GM19351 (cell line): ENCODE measurements at regions not wholly inside any gene's neighbourhood (a gene's known extent, or its start where the extent isn't known, plus 50 kb on each side); places are given as distances from the start of the nearest gene placed in this dataset.
A peak's percentile ranks its signal among the peaks of the same experiment; 100 is the strongest.

Source experiments
- ATAC-seq: cut with Tn5 transposase; IDR thresholded peaks from one replicate; pipeline ENCODE4 v1.9.1; 2021; ENCODE audit warnings: mild to moderate bottlenecking, moderate library complexity; ENCODE audit not compliant: unreplicated experiment

GRCh38 chr18:47418746-47419145 lies 167.3 kb upstream of the SKOR2 start:
- no peak for ATAC-seq

- ATAC-seq: peak; percentile 67
These were observed 166.3 kb upstream of the SKOR2 start for GRCh38 chr18:47417807-47418206.

- ATAC-seq: no peak
These were observed 164.4 kb upstream of the SKOR2 start for GRCh38 chr18:47415881-47416280.

GRCh38 chr18:47413327-47413726 lies 161.9 kb upstream of the SKOR2 start:
- no peak for ATAC-seq

- ATAC-seq: no peak
These were observed 161.5 kb upstream of the SKOR2 start for GRCh38 chr18:47412924-47413323.

- no peak for ATAC-seq
These were observed 159.7 kb upstream of the SKOR2 start for GRCh38 chr18:47411159-47411558.

- ATAC-seq: no peak
These were observed 158.7 kb upstream of the SKOR2 start for GRCh38 chr18:47410139-47410538.

GRCh38 chr18:47409519-47409918 lies 158.1 kb upstream of the SKOR2 start:
- ATAC-seq: no peak

- ATAC-seq: no peak
These were observed 156.3 kb upstream of the SKOR2 start for GRCh38 chr18:47407736-47408135.

- ATAC-seq: no peak
These were observed 153.4 kb upstream of the SKOR2 start for GRCh38 chr18:47404845-47405244.

- ATAC-seq: no peak
These were observed 152.5 kb upstream of the SKOR2 start for GRCh38 chr18:47403949-47404348.

- ATAC-seq: no peak
These were observed 151.9 kb upstream of the SKOR2 start for GRCh38 chr18:47403317-47403716.

GRCh38 chr18:47399475-47399874 lies 148.0 kb upstream of the SKOR2 start:
- no peak for ATAC-seq

- no peak for ATAC-seq
These were observed 146.3 kb upstream of the SKOR2 start for GRCh38 chr18:47397671-47398319.

GRCh38 chr18:47391665-47392064 lies 140.2 kb upstream of the SKOR2 start:
- ATAC-seq: no peak

GRCh38 chr18:47390410-47391024 lies 139.1 kb upstream of the SKOR2 start:
- ATAC-seq: no peak

- ATAC-seq: no peak
These were observed 137.8 kb upstream of the SKOR2 start for GRCh38 chr18:47389210-47389609.

GRCh38 chr18:47387864-47388263 lies 136.4 kb upstream of the SKOR2 start:
- no peak for ATAC-seq

- ATAC-seq: no peak
These were observed 132.3 kb upstream of the SKOR2 start for GRCh38 chr18:47383729-47384128.

- ATAC-seq: no peak
These were observed 130.6 kb upstream of the SKOR2 start for GRCh38 chr18:47381975-47382570.

- ATAC-seq: no peak
These were observed 128.7 kb upstream of the SKOR2 start for GRCh38 chr18:47380153-47380552.

GRCh38 chr18:47373465-47373864 lies 122.0 kb upstream of the SKOR2 start:
- no peak for ATAC-seq
